Skin of body (tissue), 2 donors: ENCODE measurements at regions not wholly inside any gene's neighbourhood (a gene's known extent, or its start where the extent isn't known, plus 50 kb on each side); places are given as distances from the start of the nearest gene placed in this dataset. TPM values are rescaled to one million over a fixed set of nuclear protein-coding genes. Genes with fewer than 3 reads are reported as not detected.
"Not testable (repeated sequence)": the region's sequence is repeated elsewhere in the genome, so short reads cannot be mapped to it uniquely, and the experiment has no call there.

ENCODE experiments used
- DNase-seq: peaks from one replicate; lab custom pipeline; 2025; lab: John Stamatoyannopoulos, UW
- small RNA-seq: library from RNA; depleted of rRNA; stranded (forward); fragments of <200 nt; gene quantifications from one replicate; pipeline ENCODE3, GENCODE V24; 2014; ENCODE audit warnings: low replicate concordance

DNA sequence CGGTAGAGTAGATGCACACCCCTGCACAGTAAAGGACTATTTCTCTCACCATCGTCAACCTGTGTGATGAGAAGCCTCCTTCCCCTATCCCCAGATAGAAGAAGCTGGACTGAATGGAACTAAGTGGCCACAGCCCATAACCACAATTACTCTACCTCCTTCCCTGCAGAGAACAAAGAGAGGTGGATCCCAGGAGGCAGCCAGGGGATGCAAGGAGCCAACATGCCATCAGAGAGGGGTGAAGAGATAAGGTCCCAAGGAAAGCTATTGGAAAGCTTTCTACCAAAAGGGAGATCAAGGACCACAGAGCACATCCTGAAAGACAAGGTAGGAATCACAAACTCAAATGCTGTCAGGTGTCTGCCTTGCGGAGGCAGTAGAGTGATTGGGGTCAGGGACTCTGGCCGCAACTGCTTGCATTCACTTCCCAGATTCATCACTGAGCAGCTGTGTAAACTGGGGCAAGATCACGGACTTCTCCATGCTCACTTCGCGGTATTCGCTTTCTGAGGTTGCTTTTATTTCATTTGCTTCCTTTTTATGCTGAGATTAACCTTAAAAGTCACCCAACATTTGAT, 81.6 kb upstream of the MYO3A start:
- DNase-seq, result no peak

DNA sequence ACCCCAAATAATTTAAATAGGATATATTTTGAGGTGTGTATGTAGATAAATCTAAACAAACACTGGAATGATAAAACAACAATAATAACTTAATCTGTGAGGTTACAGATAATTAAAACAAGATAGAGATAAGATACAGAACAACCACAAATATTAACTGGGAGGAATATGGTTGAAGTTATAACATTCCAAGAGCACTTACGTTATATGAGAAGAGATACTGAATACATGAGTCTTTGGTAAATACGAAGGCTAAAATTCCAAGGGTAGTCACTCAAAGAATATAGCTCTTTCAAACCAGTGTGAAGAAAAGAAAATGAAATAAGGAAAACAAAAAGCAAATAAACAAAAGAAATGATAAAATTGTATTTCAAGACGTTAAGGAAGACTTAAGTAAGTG, 76.0 kb upstream of the MYO3A start:
- no peak for DNase-seq

DNA sequence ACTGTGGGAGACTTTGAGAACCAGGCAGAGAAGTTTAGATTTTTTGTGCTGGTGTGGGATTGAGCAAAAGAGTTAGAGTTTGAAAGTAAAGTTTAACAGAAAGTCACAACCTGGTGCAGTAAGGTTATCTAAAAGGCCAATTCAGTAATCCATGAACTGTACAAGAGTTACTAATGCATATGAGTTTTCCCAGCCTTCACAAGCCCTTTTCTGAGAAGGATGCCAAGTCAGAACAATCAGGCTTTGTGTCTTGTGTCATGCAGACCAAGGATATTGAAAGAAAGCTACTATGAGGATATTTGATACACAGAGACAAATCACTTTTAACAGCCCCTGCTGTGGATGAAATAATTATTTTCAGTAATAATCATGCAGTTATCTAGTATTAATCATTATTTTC, 68.8 kb upstream of the MYO3A start:
- no peak for DNase-seq

DNA sequence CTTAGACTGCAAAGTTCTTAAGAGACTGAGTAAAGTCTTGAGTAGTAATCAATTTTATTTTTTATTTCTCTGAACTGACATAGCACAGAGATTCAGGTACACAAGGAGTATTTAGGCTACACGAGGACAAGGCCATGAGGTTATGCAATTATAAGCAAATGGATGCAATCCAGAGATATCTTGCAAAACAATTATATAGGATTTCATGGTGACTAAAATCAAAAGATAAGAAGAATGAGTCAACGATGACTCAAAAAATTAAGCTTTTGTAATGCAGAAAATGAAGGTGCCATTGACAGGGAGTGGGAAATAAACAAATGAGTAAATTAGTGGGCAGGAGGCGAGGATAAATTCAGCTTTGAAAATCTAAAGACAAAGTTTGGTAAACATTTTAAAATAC, 66.7 kb upstream of the MYO3A start:
- no peak for DNase-seq

DNA sequence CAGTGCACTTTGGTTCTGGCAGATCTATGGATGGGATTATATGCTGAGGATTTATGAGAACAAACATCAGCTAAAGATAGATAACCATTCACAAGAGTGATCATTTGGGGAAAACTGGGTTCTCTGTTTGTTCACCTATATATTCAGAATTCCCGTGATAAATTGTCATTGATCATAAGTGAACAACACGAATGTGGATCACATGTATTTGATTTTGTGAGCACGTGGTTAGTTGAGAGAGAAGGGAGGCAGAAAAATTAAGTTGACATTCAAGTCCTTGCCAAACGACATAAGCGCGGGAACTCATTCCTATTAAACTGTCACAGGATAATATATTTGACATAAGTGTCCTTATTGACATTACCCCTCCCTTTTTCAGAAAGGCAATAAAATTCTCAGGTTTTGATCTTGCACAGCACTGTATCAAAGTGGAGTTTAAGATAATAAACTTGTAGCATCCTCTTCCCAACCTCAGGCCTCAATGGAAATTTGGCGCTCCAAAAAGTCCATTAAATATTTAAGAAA, 64.9 kb upstream of the MYO3A start:
- no peak for DNase-seq

DNA sequence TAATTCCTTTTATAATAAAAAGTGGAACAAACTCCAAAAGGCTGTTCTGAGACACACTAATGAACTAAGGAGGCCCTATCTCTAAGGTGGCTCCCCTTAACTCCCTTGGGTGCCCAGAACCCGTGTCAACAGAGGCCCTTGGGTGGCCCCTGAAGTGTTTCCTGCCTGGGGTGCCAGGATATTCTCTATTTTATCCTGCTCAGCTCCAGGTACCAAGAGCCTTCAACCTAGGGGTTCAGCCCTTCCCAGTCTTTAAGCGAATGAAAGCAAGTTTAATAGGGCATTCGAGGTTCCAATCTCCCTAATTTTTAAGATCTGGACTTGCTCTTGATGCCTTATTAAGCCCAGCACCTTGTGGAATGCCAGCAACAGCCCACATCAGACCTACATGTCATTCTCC, 64.4 kb upstream of the MYO3A start:
- DNase-seq, result no peak

DNA sequence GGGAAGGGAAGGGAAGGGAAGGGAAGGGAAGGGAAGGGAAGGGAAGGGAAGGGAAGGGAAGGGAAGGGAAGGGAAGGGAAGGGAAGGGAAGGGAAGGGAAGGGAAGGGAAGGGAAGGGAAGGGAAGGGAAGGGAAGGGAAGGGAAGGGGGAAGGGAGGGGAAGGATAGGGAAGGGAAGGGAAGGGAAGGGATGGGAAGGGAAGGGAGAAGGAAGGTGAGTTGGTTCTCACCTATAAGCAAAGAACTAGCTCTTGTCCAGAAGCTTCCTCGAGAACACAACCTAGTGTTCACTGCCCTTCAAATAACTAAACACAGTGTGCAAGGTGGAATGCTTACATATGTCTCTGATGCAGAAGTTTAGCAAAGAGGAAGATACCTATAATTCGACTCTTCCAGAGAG, 59.6 kb upstream of the MYO3A start:
- DNase-seq, result not testable (repeated sequence)

DNA sequence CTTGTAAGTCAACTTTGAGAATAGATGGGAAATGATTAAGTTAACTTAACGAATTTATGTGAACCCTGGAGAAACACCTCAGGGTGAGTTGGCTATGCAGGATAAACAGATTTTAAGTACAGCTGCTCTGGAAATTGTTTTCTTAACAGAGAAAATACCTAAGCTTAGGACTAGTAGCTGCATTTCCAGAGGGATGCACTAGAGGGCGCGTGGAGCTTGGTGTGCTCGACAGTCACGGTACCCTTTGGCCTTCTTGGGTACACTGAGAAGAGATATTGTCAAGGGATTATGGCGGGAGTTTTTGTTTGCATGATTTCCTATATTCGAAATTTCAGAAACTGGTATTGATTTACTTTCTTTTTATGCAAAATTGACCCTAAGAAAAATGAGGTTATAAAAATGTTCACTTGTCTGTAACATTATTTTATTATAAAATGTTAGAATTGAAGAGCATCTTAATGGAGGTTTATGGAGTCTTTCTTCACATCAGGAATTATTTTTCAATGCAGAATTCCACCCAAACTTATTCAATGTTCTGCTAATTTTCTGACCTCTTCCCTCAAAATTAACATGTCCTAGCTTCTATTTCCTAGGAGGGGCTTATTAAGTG, 58.4 kb upstream of the MYO3A start:
- DNase-seq, result peak; percentile 31

DNA sequence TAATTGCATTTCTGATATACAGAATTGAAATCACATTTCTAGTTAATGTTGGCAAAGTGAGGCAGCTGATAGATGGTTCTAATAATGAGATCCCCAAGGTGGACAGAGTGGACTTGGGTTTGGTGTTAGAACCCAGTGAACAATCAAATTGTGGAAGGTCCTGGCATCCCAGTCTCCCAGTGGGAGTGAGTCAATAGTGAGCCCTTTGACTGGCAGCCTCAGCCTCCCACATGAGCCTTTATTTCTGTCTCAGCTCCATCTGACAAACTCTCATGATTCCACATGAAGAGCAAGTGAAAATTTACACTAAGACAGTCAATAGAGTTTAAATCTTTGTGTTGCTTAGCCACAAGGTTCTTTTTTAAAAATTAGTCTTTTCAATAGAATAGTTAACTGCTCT, 56.7 kb upstream of the MYO3A start:
- no peak for DNase-seq

Small RNA genes lying in the stretch of these regions (small RNA-seq; reads per million reads assigned to genes)
- gene RNA5SP306 (not detected), gene RNU6-632P (not detected)
